Esophagus (tissue), 2 donors: ENCODE measurements at regions not wholly inside any gene's neighbourhood (a gene's known extent, or its start where the extent isn't known, plus 50 kb on each side); places are given as distances from the start of the nearest gene placed in this dataset.
A peak's percentile ranks its signal among the peaks of the same experiment; 100 is the strongest.
"Not testable (repeated sequence)": the region's sequence is repeated elsewhere in the genome, so short reads cannot be mapped to it uniquely, and the experiment has no call there.

Experiments used
- H3K27ac ChIP-seq, 2 donors: one replicate each; pipeline ENCODE4 v1.5.1; 2013; ENCODE audit warnings: low read depth in 2 of 2, mild to moderate bottlenecking in 2 of 2, inconsistent platforms in 1 of 2, low read length in 1 of 2, moderate library complexity in 1 of 2
- H3K27me3 ChIP-seq, 2 donors: one replicate each; pipeline ENCODE4 v1.6.1; 2013; ENCODE audit warnings: low read length in 2 of 2, control low read depth in 1 of 2, mild to moderate bottlenecking in 1 of 2; ENCODE audit not compliant: insufficient read depth in 2 of 2, control insufficient read depth in 1 of 2
- H3K36me3 ChIP-seq, 2 donors: one replicate each; pipeline ENCODE4 v1.6.1; 2013; ENCODE audit warnings: low read length in 1 of 2; ENCODE audit not compliant: control insufficient read depth in 2 of 2, insufficient read depth in 2 of 2
- H3K4me1 ChIP-seq, 2 donors: one replicate each; pipeline ENCODE4 v1.6.1; 2013; ENCODE audit warnings: low read length in 1 of 2; ENCODE audit not compliant: control insufficient read depth in 2 of 2, insufficient read depth in 2 of 2
- H3K4me3 ChIP-seq, 2 donors: one replicate each; pipeline ENCODE4 v1.5.1; 2013; ENCODE audit warnings: low read length in 2 of 2, mild to moderate bottlenecking in 2 of 2, low read depth in 1 of 2, moderate library complexity in 1 of 2
- H3K9me3 ChIP-seq, 2 donors: one replicate each; pipeline ENCODE4 v1.6.1; 2013; ENCODE audit warnings: mild to moderate bottlenecking in 2 of 2, low read depth in 1 of 2, low read length in 1 of 2, moderate library complexity in 1 of 2; ENCODE audit not compliant: control insufficient read depth in 2 of 2, insufficient read depth in 1 of 2
- WGBS, 2 donors: extraction: QIAGEN DNeasy Blood & Tissue Kit; methylation state at CpG; one replicate each; pipeline ENCODE4 v1.1.7; 2013; 5-methylcytosine and 5-hydroxymethylcytosine counted together
- donor health status: healthy with polysubstance abuse.
- donor health status: Bipolar disorder and iron deficiency.

GRCh38 chr9:104991144-104991953 lies 63.4 kb upstream of the ABCA1 start:
- Histone ChIP-seq H3K4me3 (peak overlapping the region; percentile 68 to 81), H3K27ac (peak overlapping the region; percentile 95 to 98), H3K27me3 (no peaks in the 10 kb centered on the region), H3K4me1 (peaks cover 0 to 10% of the 10 kb centered on the region in 2 donors), H3K9me3 (no peaks in the 10 kb centered on the region), H3K36me3 (no peaks in the 10 kb centered on the region)
- WGBS, 2 donors = 0 to 1% methylated on average over 61 to 63 of the region's 63 CpGs

- Histone ChIP-seq H3K27ac (peak overlapping the region; percentile 69 to 98), H3K4me3 (no peak overlapping the region), H3K36me3 (no peaks in the 10 kb centered on the region), H3K9me3 (no peaks in the 10 kb centered on the region), H3K4me1 (peaks cover 0 to 10% of the 10 kb centered on the region in 2 donors), H3K27me3 (no peaks in the 10 kb centered on the region)
- WGBS, 2 donors = 62 to 70% methylated on average over 5 of the region's 5 CpGs
Observed at GRCh38 chr9:104992659-104993058, 64.7 kb upstream of the ABCA1 start.

GRCh38 chr9:104993291-104993963 lies 65.5 kb upstream of the ABCA1 start:
- Histone ChIP-seq H3K27me3 (no peaks in the 10 kb centered on the region), H3K4me3 (no peak overlapping the region), H3K4me1 (peaks cover 0 to 10% of the 10 kb centered on the region in 2 donors), H3K27ac (peak overlapping the region; percentile 44 to 69), H3K9me3 (no peaks in the 10 kb centered on the region), H3K36me3 (no peaks in the 10 kb centered on the region)
- WGBS, 2 donors = 46 to 50% methylated on average over 9 of the region's 9 CpGs

GRCh38 chr9:104997536-104997935 lies 69.6 kb upstream of the ABCA1 start:
- no peaks in the 10 kb centered on the region for H3K27me3 ChIP-seq
- H3K9me3 ChIP-seq = no peaks in the 10 kb centered on the region
- no peaks in the 10 kb centered on the region for H3K36me3 ChIP-seq
- no peak overlapping the region for H3K27ac ChIP-seq
- H3K4me1 ChIP-seq = peaks cover 0 to 3% of the 10 kb centered on the region in 2 donors
- H3K4me3 ChIP-seq = no peak overlapping the region
- 85 to 88% methylated on average over 2 of the region's 2 CpGs for WGBS, 2 donors

- no peak overlapping the region for H3K27ac ChIP-seq
- H3K36me3 ChIP-seq = no peaks in the 10 kb centered on the region
- H3K9me3 ChIP-seq = no peaks in the 10 kb centered on the region
- H3K27me3 ChIP-seq = no peaks in the 10 kb centered on the region
- H3K4me1 ChIP-seq = no peaks in the 10 kb centered on the region
- no peak overlapping the region for H3K4me3 ChIP-seq
Observed at GRCh38 chr9:104999136-104999535, 71.2 kb upstream of the ABCA1 start.

GRCh38 chr9:105000529-105000928 lies 72.6 kb upstream of the ABCA1 start:
- H3K4me3 ChIP-seq, H3K27me3 ChIP-seq, H3K9me3 ChIP-seq, H3K27ac ChIP-seq, H3K4me1 ChIP-seq, H3K36me3 ChIP-seq: not testable (repeated sequence)
- 80 to 82% methylated on average over 11 of the region's 11 CpGs for WGBS, 2 donors

GRCh38 chr9:105004466-105005090 lies 76.6 kb upstream of the ABCA1 start:
- H3K36me3 ChIP-seq = no peaks in the 10 kb centered on the region
- no peaks in the 10 kb centered on the region for H3K9me3 ChIP-seq
- no peak overlapping the region for H3K27ac ChIP-seq
- H3K4me1 ChIP-seq = no peaks in the 10 kb centered on the region
- H3K27me3 ChIP-seq = no peaks in the 10 kb centered on the region
- H3K4me3 ChIP-seq = no peak overlapping the region
- 81 to 84% methylated on average over 7 of the region's 7 CpGs for WGBS, 2 donors

- no peak overlapping the region for H3K27ac ChIP-seq
- H3K4me3 ChIP-seq = no peak overlapping the region
- H3K4me1 ChIP-seq = no peaks in the 10 kb centered on the region
- no peaks in the 10 kb centered on the region for H3K36me3 ChIP-seq
- H3K9me3 ChIP-seq = no peaks in the 10 kb centered on the region
- no peaks in the 10 kb centered on the region for H3K27me3 ChIP-seq
- 95 to 96% methylated on average over 1 of the region's 1 CpG for WGBS, 2 donors
Observed at GRCh38 chr9:105005186-105005585, 77.2 kb upstream of the ABCA1 start.

GRCh38 chr9:105006514-105006913 lies 78.6 kb upstream of the ABCA1 start:
- Histone ChIP-seq H3K36me3 (no peaks in the 10 kb centered on the region), H3K27me3 (no peaks in the 10 kb centered on the region), H3K9me3 (no peaks in the 10 kb centered on the region), H3K4me3 (no peak overlapping the region), H3K4me1 (no peaks in the 10 kb centered on the region), H3K27ac (no peak overlapping the region)
- 76 to 77% methylated on average over 2 of the region's 2 CpGs for WGBS, 2 donors
